Neural progenitor cell (in vitro differentiated cells): ENCODE measurements at regions not wholly inside any gene's neighbourhood (a gene's known extent, or its start where the extent isn't known, plus 50 kb on each side); places are given as distances from the start of the nearest gene placed in this dataset.

Source experiments
- DNase-seq: peaks from one replicate; pipeline ENCODE4 v3.0.0-alpha.2; 2016; ENCODE audit warnings: low spot score
- H2AFZ ChIP-seq: fragments of 200-600 bp; sonication (generic); replicated peaks from 2 replicates; pipeline ENCODE4 v1.6.1; 2016; ENCODE audit warnings: antibody characterized with exemption
- H3F3A ChIP-seq: fragments of 200-600 bp; sonication (generic); 2 replicates; pipeline ENCODE4 v1.6.1; 2016; ENCODE audit warnings: antibody characterized with exemption, low read depth
- H3K27ac ChIP-seq: fragments of 200-600 bp; sonication (generic); 2 replicates; pipeline ENCODE4 v1.5.1; 2016; ENCODE audit warnings: mild to moderate bottlenecking
- H3K27me3 ChIP-seq: fragments of 200-600 bp; sonication (generic); 2 replicates; pipeline ENCODE4 v1.6.1; 2016; ENCODE audit warnings: mild to moderate bottlenecking, moderate library complexity
- H3K36me3 ChIP-seq: fragments of 200-600 bp; sonication (generic); 2 replicates; pipeline ENCODE4 v1.5.1; 2016
- H3K4me1 ChIP-seq: fragments of 200-600 bp; sonication (generic); 2 replicates; pipeline ENCODE4 v1.6.1; 2016; ENCODE audit warnings: mixed run types
- H3K4me2 ChIP-seq: fragments of 200-600 bp; sonication (generic); 2 replicates; pipeline ENCODE4 v1.6.1; 2016
- H3K4me3 ChIP-seq: fragments of 200-600 bp; sonication (generic); 2 replicates; pipeline ENCODE4 v1.5.1; 2016
- H3K79me2 ChIP-seq: fragments of 200-600 bp; sonication (generic); 2 replicates; pipeline ENCODE4 v1.6.1; 2016; ENCODE audit warnings: low read depth
- H3K9ac ChIP-seq: fragments of 200-600 bp; sonication (generic); 2 replicates; pipeline ENCODE4 v1.6.1; 2016
- H3K9me3 ChIP-seq: fragments of 200-600 bp; sonication (generic); 2 replicates; pipeline ENCODE4 v1.5.1; 2016; ENCODE audit warnings: low read depth
- H4K20me1 ChIP-seq: fragments of 200-600 bp; sonication (generic); 2 replicates; pipeline ENCODE4 v1.6.1; 2016; ENCODE audit warnings: low read depth
- H3K27ac Mint-ChIP-seq: 3 replicates; pipeline ENCODE4 v1.8.0; 2021; ENCODE audit warnings: mixed read lengths
- H3K27me3 Mint-ChIP-seq: 2 replicates; pipeline ENCODE4 v1.8.0; 2022; ENCODE audit warnings: low read depth, mild to moderate bottlenecking, inconsistent platforms, moderate library complexity, mixed read lengths; ENCODE audit not compliant: insufficient read depth
- H3K36me3 Mint-ChIP-seq: 3 replicates; pipeline ENCODE4 v1.8.0; 2021; ENCODE audit warnings: mixed read lengths
- H3K4me1 Mint-ChIP-seq: 3 replicates; pipeline ENCODE4 v1.8.0; 2021; ENCODE audit warnings: mixed read lengths
- H3K4me3 Mint-ChIP-seq: 3 replicates; pipeline ENCODE4 v1.8.0; 2021; ENCODE audit warnings: mild to moderate bottlenecking, moderate library complexity, mixed read lengths
- H3K9me3 Mint-ChIP-seq: 3 replicates; pipeline ENCODE4 v1.8.0; 2020; ENCODE audit warnings: mixed read lengths
- CTCF ChIP-seq: fragments of 200-600 bp; sonication (generic); IDR thresholded peaks from 2 replicates; pipeline ENCODE4 v1.5.1; 2017; ENCODE audit warnings: antibody characterized with exemption, mild to moderate bottlenecking
- EZH2 ChIP-seq: fragments of 200-600 bp; sonication (generic); IDR thresholded peaks from 2 replicates; pipeline ENCODE4 v1.6.1; 2017; ENCODE audit warnings: antibody characterized with exemption, mild to moderate bottlenecking, moderate library complexity
- EZH2phosphoT487 ChIP-seq: fragments of 200-600 bp; sonication (generic); IDR thresholded peaks from 2 replicates; pipeline ENCODE4 v1.6.1; 2017; ENCODE audit warnings: antibody characterized with exemption

- no peak overlapping the region for H2AFZ ChIP-seq
- no peaks in the 10 kb centered on the region for H3K36me3 ChIP-seq
- no peak overlapping the region for H3K27ac Mint-ChIP-seq
- no peak for DNase-seq
- no peaks in the 10 kb centered on the region for H3K79me2 ChIP-seq
- H3K27me3 ChIP-seq, result no peaks in the 10 kb centered on the region
- H3K4me2 ChIP-seq, result no peak overlapping the region
- H3F3A ChIP-seq, result no peaks in the 10 kb centered on the region
- H3K36me3 Mint-ChIP-seq, result no peaks in the 10 kb centered on the region
- TF ChIP-seq CTCF (no peak), EZH2 (no peak), EZH2phosphoT487 (no peak)
- no peak overlapping the region for H3K9ac ChIP-seq
- no peak overlapping the region for H3K4me3 ChIP-seq
- no peaks in the 10 kb centered on the region for H4K20me1 ChIP-seq
- H3K27me3 Mint-ChIP-seq, result peaks cover 2% of the 10 kb centered on the region
- no peak overlapping the region for H3K4me3 Mint-ChIP-seq
- H3K9me3 Mint-ChIP-seq, result peaks cover 4% of the 10 kb centered on the region
- no peaks in the 10 kb centered on the region for H3K9me3 ChIP-seq
- no peak overlapping the region for H3K27ac ChIP-seq
- H3K4me1 Mint-ChIP-seq, result no peaks in the 10 kb centered on the region
- H3K4me1 ChIP-seq, result no peaks in the 10 kb centered on the region
Measured at GRCh38 chr9:26034786-26035185, 356.5 kb upstream of the TUSC1 start.

GRCh38 chr9:26033336-26033735 lies 355.1 kb upstream of the TUSC1 start:
- H3F3A ChIP-seq, result no peaks in the 10 kb centered on the region
- no peak overlapping the region for H2AFZ ChIP-seq
- no peak overlapping the region for H3K27ac Mint-ChIP-seq
- H3K4me1 ChIP-seq, result no peaks in the 10 kb centered on the region
- H3K4me2 ChIP-seq, result no peak overlapping the region
- no peak overlapping the region for H3K9ac ChIP-seq
- H3K4me3 ChIP-seq, result no peak overlapping the region
- H3K9me3 Mint-ChIP-seq, result no peaks in the 10 kb centered on the region
- TF ChIP-seq EZH2, result no peak
- TF ChIP-seq CTCF, result no peak
- H3K27me3 ChIP-seq, result no peaks in the 10 kb centered on the region
- no peaks in the 10 kb centered on the region for H3K4me1 Mint-ChIP-seq
- no peaks in the 10 kb centered on the region for H3K9me3 ChIP-seq
- H3K27me3 Mint-ChIP-seq, result peaks cover 2% of the 10 kb centered on the region
- no peak for DNase-seq
- H3K79me2 ChIP-seq, result no peaks in the 10 kb centered on the region
- H3K4me3 Mint-ChIP-seq, result no peak overlapping the region
- H3K36me3 ChIP-seq, result no peaks in the 10 kb centered on the region
- H3K36me3 Mint-ChIP-seq, result no peaks in the 10 kb centered on the region
- no peak overlapping the region for H3K27ac ChIP-seq
- H4K20me1 ChIP-seq, result no peaks in the 10 kb centered on the region

GRCh38 chr9:26026423-26027100 lies 348.3 kb upstream of the TUSC1 start:
- no peaks in the 10 kb centered on the region for H3K4me1 Mint-ChIP-seq

More at GRCh38 chr9:26026423-26027100, 348.3 kb upstream of the TUSC1 start:
- no peaks in the 10 kb centered on the region for H3K9me3 Mint-ChIP-seq
- Histone ChIP-seq H3K4me1 (peaks cover 14% of the 10 kb centered on the region), H4K20me1 (no peaks in the 10 kb centered on the region), H3K9me3 (no peaks in the 10 kb centered on the region), H3K36me3 (no peaks in the 10 kb centered on the region), H2AFZ (no peak overlapping the region), H3K4me3 (no peak overlapping the region), H3K27me3 (no peaks in the 10 kb centered on the region), H3F3A (no peaks in the 10 kb centered on the region), H3K79me2 (no peaks in the 10 kb centered on the region), H3K9ac (no peak overlapping the region), H3K27ac (no peak overlapping the region), H3K4me2 (no peak overlapping the region)
- TF ChIP-seq EZH2phosphoT487, result no peak
- no peak for TF ChIP-seq EZH2
- no peak for TF ChIP-seq CTCF
- H3K27ac Mint-ChIP-seq, result no peak overlapping the region
- peaks cover under 1% of the 10 kb centered on the region for H3K27me3 Mint-ChIP-seq
- no peak overlapping the region for H3K4me3 Mint-ChIP-seq
- DNase-seq, result no peak
- no peaks in the 10 kb centered on the region for H3K36me3 Mint-ChIP-seq
